Upper lobe of right lung (tissue), 1 donor: ENCODE measurements at regions not wholly inside any gene's neighbourhood (a gene's known extent, or its start where the extent isn't known, plus 50 kb on each side); places are given as distances from the start of the nearest gene placed in this dataset.
"Not testable (repeated sequence)": the region's sequence is repeated elsewhere in the genome, so short reads cannot be mapped to it uniquely, and the experiment has no call there.

ENCODE experiments used
- ATAC-seq: fragments of 200-7000 bp; cut with Tn5 transposase; one replicate; pipeline ENCODE4 v1.9.1; 2020; ENCODE audit warnings: mild to moderate bottlenecking, moderate library complexity
- DNase-seq: peaks from one replicate; pipeline ENCODE4 v3.0.0-alpha.2; 2020
- H3K27ac ChIP-seq: fragments of 200-600 bp; one replicate; pipeline ENCODE4 v1.8.0; 2022
- H3K27me3 ChIP-seq: fragments of 200-600 bp; one replicate; pipeline ENCODE4 v1.8.0; 2022; ENCODE audit warnings: mild to moderate bottlenecking
- H3K36me3 ChIP-seq: fragments of 200-600 bp; one replicate; pipeline ENCODE4 v1.8.0; 2022
- H3K4me1 ChIP-seq: fragments of 200-600 bp; one replicate; pipeline ENCODE4 v1.8.0; 2022
- H3K4me3 ChIP-seq: fragments of 200-600 bp; one replicate; pipeline ENCODE4 v1.8.0; 2022; ENCODE audit warnings: mild to moderate bottlenecking
- H3K9me3 ChIP-seq: fragments of 200-600 bp; one replicate; pipeline ENCODE4 v1.8.0; 2022
- intact Hi-C: fragments of 100-400 bp; cut with DNase I; formaldehyde crosslinking; loops from one replicate; pipeline ENCODE4 v1.11.0; 2022
- TF ChIP-seq, protein P1 (sequence below): fragments of 200-600 bp; IDR thresholded peaks from one replicate; pipeline ENCODE4 v1.8.0; 2022; ENCODE audit warnings: antibody characterized with exemption
- donor health status: DM: no; HTN: yes; CAD: no; lungs with severe emphysema.

DNA sequence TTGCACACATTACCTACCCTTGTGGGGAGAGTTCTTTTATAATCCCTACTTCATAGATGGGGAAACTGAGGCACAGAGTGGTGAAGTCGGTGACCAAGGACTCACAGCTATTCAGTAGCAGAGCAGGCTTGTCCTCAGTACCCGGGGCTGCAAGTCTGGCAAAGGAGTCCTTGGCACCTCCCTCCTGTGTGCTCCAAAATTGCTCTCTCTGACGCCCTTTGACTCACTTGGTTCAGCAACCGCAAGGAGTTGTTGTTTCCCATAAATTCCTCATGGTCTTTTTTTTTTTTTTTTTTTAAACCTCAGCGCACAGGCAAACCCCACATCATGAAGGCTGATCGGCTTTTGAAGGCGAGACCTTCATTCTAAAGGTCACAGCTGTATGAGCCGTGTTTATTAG is 143.2 kb downstream of the CEBPB start:
- peaks cover 18% of the 10 kb centered on the region for H3K4me1 ChIP-seq
- H3K27me3 ChIP-seq, result no peaks in the 10 kb centered on the region
- H3K36me3 ChIP-seq, result no peaks in the 10 kb centered on the region
- no peak overlapping the region for H3K4me3 ChIP-seq
- ATAC-seq (no peak), DNase-seq (no peak)
- H3K9me3 ChIP-seq, result no peaks in the 10 kb centered on the region
- H3K27ac ChIP-seq, result no peak overlapping the region
- intact Hi-C loops, result no loop called here
- TF ChIP-seq, protein P1, sequence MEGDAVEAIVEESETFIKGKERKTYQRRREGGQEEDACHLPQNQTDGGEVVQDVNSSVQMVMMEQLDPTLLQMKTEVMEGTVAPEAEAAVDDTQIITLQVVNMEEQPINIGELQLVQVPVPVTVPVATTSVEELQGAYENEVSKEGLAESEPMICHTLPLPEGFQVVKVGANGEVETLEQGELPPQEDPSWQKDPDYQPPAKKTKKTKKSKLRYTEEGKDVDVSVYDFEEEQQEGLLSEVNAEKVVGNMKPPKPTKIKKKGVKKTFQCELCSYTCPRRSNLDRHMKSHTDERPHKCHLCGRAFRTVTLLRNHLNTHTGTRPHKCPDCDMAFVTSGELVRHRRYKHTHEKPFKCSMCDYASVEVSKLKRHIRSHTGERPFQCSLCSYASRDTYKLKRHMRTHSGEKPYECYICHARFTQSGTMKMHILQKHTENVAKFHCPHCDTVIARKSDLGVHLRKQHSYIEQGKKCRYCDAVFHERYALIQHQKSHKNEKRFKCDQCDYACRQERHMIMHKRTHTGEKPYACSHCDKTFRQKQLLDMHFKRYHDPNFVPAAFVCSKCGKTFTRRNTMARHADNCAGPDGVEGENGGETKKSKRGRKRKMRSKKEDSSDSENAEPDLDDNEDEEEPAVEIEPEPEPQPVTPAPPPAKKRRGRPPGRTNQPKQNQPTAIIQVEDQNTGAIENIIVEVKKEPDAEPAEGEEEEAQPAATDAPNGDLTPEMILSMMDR, result no peak

DNA sequence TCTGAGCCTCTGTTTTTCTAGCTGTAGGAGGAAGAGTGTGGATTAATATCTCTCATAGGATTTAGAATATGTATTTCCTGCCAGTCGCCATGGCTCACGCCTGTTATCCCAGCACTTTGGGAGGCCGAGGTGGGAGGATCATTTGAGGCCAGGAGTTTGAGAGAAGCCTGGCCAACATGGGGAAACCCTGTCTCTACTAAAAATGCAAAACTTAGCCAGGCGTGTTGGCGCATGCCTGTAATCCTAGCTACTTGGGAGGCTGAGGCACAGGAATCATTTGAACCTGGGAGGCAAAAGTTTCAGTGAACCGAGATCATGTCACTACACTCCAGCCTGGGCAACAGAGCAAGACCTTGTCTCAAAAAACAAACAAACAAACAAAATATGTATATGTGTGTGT is 143.9 kb downstream of the CEBPB start:
- H3K27me3 ChIP-seq, intact Hi-C loops, ATAC-seq, H3K9me3 ChIP-seq, H3K27ac ChIP-seq, H3K36me3 ChIP-seq, DNase-seq, H3K4me3 ChIP-seq: not testable (repeated sequence)
- H3K4me1 ChIP-seq, result peaks cover 25% of the 10 kb centered on the region

DNA sequence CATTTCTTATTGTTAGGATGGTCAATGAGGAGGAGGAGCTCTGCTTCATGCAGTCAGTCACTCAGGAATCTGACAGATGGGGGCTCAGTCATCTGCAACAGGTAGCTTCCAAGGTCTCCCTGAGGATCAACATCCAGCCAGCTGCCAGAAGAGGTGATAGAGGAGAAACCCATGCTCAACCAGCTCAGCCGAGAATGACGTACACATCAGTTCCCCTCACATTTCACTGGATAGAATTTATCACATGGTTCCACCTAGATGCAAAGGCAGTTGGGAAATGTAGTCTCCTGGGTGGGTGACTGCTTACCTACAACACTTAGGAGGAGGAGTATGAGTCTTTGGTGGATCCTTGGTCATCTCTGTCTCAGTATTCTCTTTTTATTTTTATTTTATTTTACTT is 144.5 kb downstream of the CEBPB start:
- Histone ChIP-seq H3K4me3 (no peak overlapping the region), H3K4me1 (peaks cover 27% of the 10 kb centered on the region), H3K36me3 (no peaks in the 10 kb centered on the region), H3K27ac (no peak overlapping the region), H3K9me3 (no peaks in the 10 kb centered on the region), H3K27me3 (no peaks in the 10 kb centered on the region)
- DNase-seq, result no peak
- ATAC-seq, result peak; percentile 50
- intact Hi-C loops, result no loop called here
- TF ChIP-seq, protein P1, result no peak

DNA sequence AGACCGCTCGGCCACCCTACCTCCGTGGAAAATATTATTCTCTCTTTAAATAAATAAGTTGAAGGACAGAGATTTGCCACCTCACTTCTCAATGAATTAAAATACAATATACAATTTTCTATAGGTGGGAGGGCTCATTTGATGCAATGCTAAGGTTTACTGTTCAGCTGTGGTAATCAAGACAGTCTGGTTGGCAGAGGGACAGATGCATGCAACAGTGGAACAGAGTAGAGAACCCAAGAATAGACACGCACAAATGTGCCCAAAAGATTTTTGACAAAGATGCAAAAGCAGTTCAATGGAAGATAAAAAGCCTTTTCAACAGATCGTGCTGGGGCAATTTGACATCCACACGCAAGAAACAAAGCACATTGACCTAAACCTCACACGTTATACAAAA is 145.2 kb downstream of the CEBPB start:
- ATAC-seq, result no peak

DNA sequence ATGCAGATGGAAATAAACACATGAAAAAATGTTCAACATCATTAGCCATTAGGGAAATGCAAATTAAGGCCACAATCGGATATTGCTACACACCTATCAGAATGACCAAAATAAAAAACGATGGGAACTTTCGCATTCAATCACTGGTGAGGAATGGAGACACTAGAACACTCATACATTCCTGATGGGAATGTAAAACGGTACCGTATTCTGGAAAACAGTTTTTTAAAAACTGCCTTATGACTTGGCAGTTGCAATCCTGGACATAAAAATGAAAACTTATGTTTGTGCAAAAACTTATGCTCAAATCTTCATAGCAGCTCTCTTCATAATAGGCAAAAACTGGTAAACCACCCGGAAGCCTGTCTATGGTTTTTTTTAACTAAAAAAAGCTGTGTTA is 146.0 kb downstream of the CEBPB start:
- TF ChIP-seq, protein P1, result no peak
- Histone ChIP-seq H3K4me1 (peaks cover 27% of the 10 kb centered on the region), H3K27me3 (no peaks in the 10 kb centered on the region), H3K27ac (no peak overlapping the region), H3K36me3 (no peaks in the 10 kb centered on the region), H3K9me3 (no peaks in the 10 kb centered on the region), H3K4me3 (no peak overlapping the region)
- ATAC-seq (no peak), DNase-seq (no peak)
- intact Hi-C loops, result no loop called here

More for the DNA sequence above, 145.2 kb downstream of the CEBPB start:
- no peak for DNase-seq
- TF ChIP-seq, protein P1, result no peak
- no peak overlapping the region for H3K4me3 ChIP-seq
- intact Hi-C loops, result no loop called here
- H3K27me3 ChIP-seq, result no peaks in the 10 kb centered on the region
- no peaks in the 10 kb centered on the region for H3K9me3 ChIP-seq
- H3K4me1 ChIP-seq, result peaks cover 27% of the 10 kb centered on the region
- H3K36me3 ChIP-seq, result no peaks in the 10 kb centered on the region
- H3K27ac ChIP-seq, result no peak overlapping the region

DNA sequence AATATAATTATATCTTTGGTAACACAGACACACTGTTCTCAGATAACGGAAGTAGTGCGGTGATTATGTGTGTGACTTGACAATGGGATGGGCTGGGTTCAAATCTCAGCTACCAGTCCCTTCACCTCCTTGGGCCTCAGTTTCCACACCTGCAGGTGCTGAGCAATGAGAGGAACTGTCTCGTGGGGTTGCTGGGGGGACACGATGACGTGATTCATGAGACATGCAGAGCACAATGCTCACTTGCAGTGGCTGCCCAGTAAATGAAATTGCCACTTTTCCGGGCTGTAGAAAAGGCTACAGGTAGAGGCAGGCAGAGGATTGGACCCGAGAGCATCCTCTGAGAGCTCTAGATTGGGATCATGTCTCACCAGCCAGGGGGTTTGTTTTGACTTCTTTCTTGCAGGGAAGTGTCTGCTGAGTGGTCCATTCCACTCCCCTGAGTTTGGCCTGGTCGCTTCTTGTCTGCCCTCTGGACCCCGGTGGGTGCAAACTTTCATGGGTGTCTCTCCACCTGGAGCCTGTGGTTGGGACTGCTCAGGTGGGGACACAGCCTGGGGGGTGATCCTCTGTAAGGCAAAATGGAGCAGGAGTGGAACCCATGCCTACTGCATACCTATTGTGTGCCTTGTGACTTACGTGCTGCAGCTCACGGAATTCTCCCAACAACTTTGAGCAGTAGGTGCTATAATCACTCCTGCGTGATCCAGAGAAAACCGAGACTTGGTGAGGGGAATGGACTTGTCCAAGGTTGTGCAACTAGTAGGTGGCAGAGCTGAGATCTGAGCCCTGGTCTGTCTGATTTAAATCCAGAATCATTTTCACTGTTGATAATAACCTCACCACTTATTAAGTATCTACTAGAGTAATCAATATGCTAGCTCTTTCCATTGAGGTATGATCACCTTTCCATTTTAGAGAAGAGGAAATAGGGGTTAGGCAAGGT is 147.2 kb downstream of the CEBPB start:
- TF ChIP-seq, protein P1, result no peak
- ATAC-seq, result no peak
- no peaks in the 10 kb centered on the region for H3K9me3 ChIP-seq
- intact Hi-C loops, result no loop called here
- no peak overlapping the region for H3K4me3 ChIP-seq
- no peaks in the 10 kb centered on the region for H3K36me3 ChIP-seq
- peaks cover 18% of the 10 kb centered on the region for H3K4me1 ChIP-seq
- no peaks in the 10 kb centered on the region for H3K27me3 ChIP-seq
- peak; percentile 30 for DNase-seq
- H3K27ac ChIP-seq, result no peak overlapping the region
